Spleen (tissue), 11 donors: ENCODE measurements at regions not wholly inside any gene's neighbourhood (a gene's known extent, or its start where the extent isn't known, plus 50 kb on each side); places are given as distances from the start of the nearest gene placed in this dataset.

ENCODE experiments used
- DNase-seq: peaks from one replicate; pipeline ENCODE4 v3.0.0-alpha.2; 2020
- H3K27ac ChIP-seq, 8 donors: fragments of 200-600 bp; sonication (generic) in 7 of 8; 1 replicate in 4 of 8; 2 replicates in 4 of 8; pipeline versions ENCODE4 v1.5.0 to v1.8.0; 2016 to 2021; ENCODE audit warnings: inconsistent platforms in 4 of 8, mild to moderate bottlenecking in 4 of 8, moderate library complexity in 1 of 8
- H3K27me3 ChIP-seq, 7 donors: fragments of 200-600 bp; sonication (generic) in 6 of 7; replicated peaks in 1 of 7; 1 replicate in 4 of 7; 2 replicates in 3 of 7; pipeline versions ENCODE4 v1.5.0 to v1.8.0; 2016 to 2021; ENCODE audit warnings: inconsistent platforms in 3 of 7, mild to moderate bottlenecking in 1 of 7
- H3K36me3 ChIP-seq, 6 donors: fragments of 200-600 bp; sonication (generic) in 5 of 6; 1 replicate in 4 of 6; 2 replicates in 2 of 6; pipeline versions ENCODE4 v1.5.0 to v1.8.0; 2016 to 2021; ENCODE audit warnings: inconsistent platforms in 2 of 6
- H3K4me1 ChIP-seq, 6 donors: fragments of 200-600 bp; sonication (generic) in 5 of 6; 1 replicate in 3 of 6; 2 replicates in 3 of 6; pipeline versions ENCODE4 v1.5.0 to v1.8.0; 2016 to 2021; ENCODE audit warnings: inconsistent platforms in 3 of 6
- H3K4me3 ChIP-seq, 8 donors: fragments of 200-600 bp; sonication (generic) in 7 of 8; 1 replicate in 4 of 8; 2 replicates in 4 of 8; pipeline versions ENCODE4 v1.5.0 to v1.8.0; 2016 to 2021; ENCODE audit warnings: inconsistent platforms in 4 of 8, mild to moderate bottlenecking in 4 of 8, moderate library complexity in 2 of 8
- H3K9me3 ChIP-seq, 8 donors: fragments of 200-600 bp; sonication (generic) in 7 of 8; 1 replicate in 4 of 8; 2 replicates in 4 of 8; pipeline versions ENCODE4 v1.5.0 to v1.8.0; 2016 to 2021; ENCODE audit warnings: inconsistent platforms in 4 of 8
- CTCF ChIP-seq, 11 experiments: fragments of 200-600 bp in 7 of 11; fragments of 450-650 bp in 4 of 11; sonication (generic) in 4 of 11; IDR thresholded peaks in 8 of 11; conservative IDR thresholded peaks in 3 of 11; 1 replicate in 7 of 11; 2 replicates in 4 of 11; pipeline versions ENCODE4 v1.4.0 to v1.8.0; 2016 to 2021; ENCODE audit warnings: antibody characterized with exemption in 11 of 11, inconsistent platforms in 4 of 11, mild to moderate bottlenecking in 1 of 11
- POLR2A ChIP-seq, 3 donors: fragments of 450-650 bp; IDR thresholded peaks; one replicate each; pipeline ENCODE4 v1.5.1; 2017; ENCODE audit warnings: antibody characterized with exemption in 3 of 3, mild to moderate bottlenecking in 1 of 3
- POLR2AphosphoS5 ChIP-seq, 3 donors: sonication (generic); formaldehyde crosslinking; IDR thresholded peaks; one replicate each; pipeline ENCODE4 v1.5.1; 2017; ENCODE audit warnings: antibody characterized with exemption in 3 of 3
- WGBS, 5 donors: extraction: QIAGEN DNeasy Blood & Tissue Kit in 3 of 5; methylation state at CpG; one replicate each; pipeline versions ENCODE4 v1.1.5 to v1.1.7; 2013 to 2018; 5-methylcytosine and 5-hydroxymethylcytosine counted together
- intact Hi-C: fragments of 100-400 bp; cut with DNase I; formaldehyde crosslinking; loops from one replicate; pipeline ENCODE4 v1.15.0; 2023; ENCODE audit warnings: low total_unique reads
- donor health status: healthy with polysubstance abuse.
- donor health status: DM: no; HTN: no; CAD: no; lungs with moderate emphysema.
- donor health status: DM: no; HTN: no; CAD: no.
- donor health status: Bipolar disorder and iron deficiency.
- donor health status: healthy.
- donor health status: DM: no; HTN: no; CAD: no.
- donor health status: DM: yes; HTN: yes; CAD: no.

- whole genome bisulfite sequencing, 5 donors: 82 to 91% (median 84%) methylated on average over 15 of the region's 15 CpGs
- H3K4me1 ChIP-seq: peaks cover 0 to 12% (median 7%) of the 10 kb centered on the region in 6 donors
- no peaks in the 10 kb centered on the region for H3K36me3 ChIP-seq
- no peak overlapping the region for H3K27ac ChIP-seq
- intact Hi-C loops: loop anchor here (10.0 kb wide), 1 partner anchor 265 kb away; no protein-coding TSS in a partner anchor
- H3K9me3 ChIP-seq: no peaks in the 10 kb centered on the region
- TF ChIP-seq POLR2A (IDR thresholded peaks at IDR 0.05) (no peak), CTCF (IDR thresholded peaks at IDR 0.05 in 8 of 11, conservative IDR thresholded peaks at IDR 0.05 in 3 of 11) (no peak), POLR2AphosphoS5 (IDR thresholded peaks at IDR 0.05) (no peak)
- DNase-seq: peak; percentile 38
- no peak overlapping the region for H3K4me3 ChIP-seq
- peaks cover 0 to 52% (median 0%) of the 10 kb centered on the region in 7 donors for H3K27me3 ChIP-seq
Measured at GRCh38 chr16:86079255-86079885, 180.4 kb downstream of the IRF8 start.

GRCh38 chr16:86080131-86080875, 181.3 kb downstream of the IRF8 start:
- Histone ChIP-seq H3K4me3 (no peak overlapping the region), H3K27me3 (peaks cover 0 to 60% (median 0%) of the 10 kb centered on the region in 7 donors), H3K9me3 (no peaks in the 10 kb centered on the region), H3K27ac (no peak overlapping the region), H3K4me1 (peaks cover 0 to 2% (median 0%) of the 10 kb centered on the region in 6 donors), H3K36me3 (no peaks in the 10 kb centered on the region)
- TF ChIP-seq CTCF (IDR thresholded peaks at IDR 0.05 in 8 of 11, conservative IDR thresholded peaks at IDR 0.05 in 3 of 11): no peak
- no peak for TF ChIP-seq POLR2AphosphoS5 (IDR thresholded peaks at IDR 0.05)
- no peak for TF ChIP-seq POLR2A (IDR thresholded peaks at IDR 0.05)
- DNase-seq: peak; percentile 19
- 50 to 57% (median 54%) methylated on average over 12 to 13 of the region's 13 CpGs for WGBS, 5 donors
- intact Hi-C loops: no loop called here

DNA sequence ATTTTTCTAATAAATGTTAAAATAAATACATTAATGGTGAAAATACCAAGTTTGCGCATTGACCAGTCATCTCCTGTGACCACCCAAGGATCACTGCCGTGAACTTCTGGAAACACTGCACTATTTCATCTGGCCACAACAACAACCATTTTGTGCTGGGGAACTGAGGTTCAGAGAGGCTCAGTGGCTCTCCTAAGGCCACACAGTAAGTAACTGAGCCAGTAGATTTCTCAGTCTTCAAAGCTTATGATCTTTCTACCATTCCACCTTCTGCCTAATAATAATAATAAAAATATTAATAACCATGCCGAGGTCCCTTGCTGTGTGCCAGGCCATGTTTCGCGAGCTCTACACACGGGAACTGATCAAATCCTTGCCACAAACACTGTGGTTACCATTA, 182.0 kb downstream of the IRF8 start:
- no peaks in the 10 kb centered on the region for H3K36me3 ChIP-seq
- peaks cover 0 to 58% (median 0%) of the 10 kb centered on the region in 7 donors for H3K27me3 ChIP-seq
- H3K4me1 ChIP-seq: no peaks in the 10 kb centered on the region
- DNase-seq: no peak
- H3K9me3 ChIP-seq: no peaks in the 10 kb centered on the region
- no peak overlapping the region for H3K4me3 ChIP-seq
- intact Hi-C loops: no loop called here
- WGBS, 5 donors: 85 to 96% (median 95%) methylated on average over 6 of the region's 6 CpGs
- no peak overlapping the region for H3K27ac ChIP-seq
- TF ChIP-seq CTCF (IDR thresholded peaks at IDR 0.05 in 8 of 11, conservative IDR thresholded peaks at IDR 0.05 in 3 of 11) (no peak), POLR2AphosphoS5 (IDR thresholded peaks at IDR 0.05) (no peak), POLR2A (IDR thresholded peaks at IDR 0.05) (no peak)

DNA sequence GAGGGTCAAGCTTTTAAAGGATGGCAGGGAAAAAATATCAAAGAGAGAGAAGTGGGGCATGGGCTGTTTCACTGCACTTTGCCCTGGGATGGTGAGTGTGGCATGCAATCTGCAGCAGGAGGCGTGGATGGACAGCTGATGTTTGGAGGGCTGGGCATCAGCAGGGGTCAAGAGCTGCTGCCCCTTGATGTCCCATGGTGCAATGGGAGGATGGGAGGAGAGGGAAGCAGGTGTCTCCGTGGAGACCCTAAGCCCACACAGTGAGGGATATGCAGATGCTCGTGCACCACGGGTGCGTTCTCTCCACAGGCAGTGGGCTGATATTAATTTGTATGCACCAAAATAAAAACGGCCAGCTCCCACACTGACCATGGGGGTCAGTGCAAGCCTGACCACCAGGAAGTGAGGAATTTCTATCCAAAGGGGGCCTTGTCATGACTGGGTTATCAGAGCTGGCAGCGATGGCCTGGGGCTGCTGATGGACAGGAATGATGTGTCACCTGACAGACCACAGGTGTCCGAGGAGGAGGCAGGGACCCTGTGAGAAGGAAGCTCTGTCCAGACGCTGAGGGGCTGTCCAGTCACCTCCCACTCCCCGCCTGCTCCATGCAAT, 183.6 kb downstream of the IRF8 start:
- DNase-seq: peak; percentile 64
- intact Hi-C loops: no loop called here
- peaks cover 0 to 55% (median 0%) of the 10 kb centered on the region in 7 donors for H3K27me3 ChIP-seq
- TF ChIP-seq POLR2AphosphoS5 (IDR thresholded peaks at IDR 0.05) (no peak), POLR2A (IDR thresholded peaks at IDR 0.05) (no peak), CTCF (IDR thresholded peaks at IDR 0.05 in 8 of 11, conservative IDR thresholded peaks at IDR 0.05 in 3 of 11) (no peak)
- no peak overlapping the region for H3K4me3 ChIP-seq
- H3K4me1 ChIP-seq: no peaks in the 10 kb centered on the region
- H3K27ac ChIP-seq: no peak overlapping the region
- WGBS, 5 donors: 45 to 62% (median 54%) methylated on average over 9 to 10 of the region's 10 CpGs
- H3K36me3 ChIP-seq: no peaks in the 10 kb centered on the region
- H3K9me3 ChIP-seq: no peaks in the 10 kb centered on the region
